ENCODE measurements at regions not wholly inside any gene's neighbourhood (a gene's known extent, or its start where the extent isn't known, plus 50 kb on each side); places are given as distances from the start of the nearest gene placed in this dataset.
"Not testable (repeated sequence)": the region's sequence is repeated elsewhere in the genome, so short reads cannot be mapped to it uniquely, and the experiment has no call there.

GRCh38 chr18:47654988-47655387, 275.5 kb downstream of the SMAD2 start:
- Histone ChIP-seq H3K4me1 (no peaks in the 10 kb centered on the region), H3K36me3 (no peaks in the 10 kb centered on the region), H3K27me3 (no peaks in the 10 kb centered on the region), H3K9me3 (no peaks in the 10 kb centered on the region), H3K4me3 (ENCODE audit: low read depth, low read length) (no peak overlapping the region)
- no peak for DNase-seq
- TF ChIP-seq CTCF (IDR thresholded peaks at IDR 0.05; ENCODE audit: low read depth, low read length) = no peak

GRCh38 chr18:47644896-47645295, 285.6 kb downstream of the SMAD2 start:
- no peaks in the 10 kb centered on the region for H3K4me1 ChIP-seq
- H3K36me3 ChIP-seq = no peaks in the 10 kb centered on the region
- no peaks in the 10 kb centered on the region for H3K9me3 ChIP-seq
- TF ChIP-seq CTCF (IDR thresholded peaks at IDR 0.05; ENCODE audit: low read depth, low read length) = no peak
- no peaks in the 10 kb centered on the region for H3K27me3 ChIP-seq
- H3K4me3 ChIP-seq (ENCODE audit: low read depth, low read length) = no peak overlapping the region
- no peak for DNase-seq

GRCh38 chr18:47637551-47637950, 292.9 kb downstream of the SMAD2 start:
- H3K9me3 ChIP-seq; H3K4me3 ChIP-seq (ENCODE audit: low read depth, low read length); H3K36me3 ChIP-seq; DNase-seq; H3K4me1 ChIP-seq; H3K27me3 ChIP-seq: not testable (repeated sequence)

- DNase-seq = no peak
- TF ChIP-seq CTCF (IDR thresholded peaks at IDR 0.05; ENCODE audit: low read depth, low read length) = no peak
- no peaks in the 10 kb centered on the region for H3K4me1 ChIP-seq
- no peaks in the 10 kb centered on the region for H3K27me3 ChIP-seq
- H3K36me3 ChIP-seq = no peaks in the 10 kb centered on the region
- H3K4me3 ChIP-seq (ENCODE audit: low read depth, low read length) = no peak overlapping the region
- no peaks in the 10 kb centered on the region for H3K9me3 ChIP-seq
Measured at GRCh38 chr18:47635416-47635815, 295.0 kb downstream of the SMAD2 start.

- Histone ChIP-seq H3K27me3 (no peaks in the 10 kb centered on the region), H3K4me1 (no peaks in the 10 kb centered on the region), H3K4me3 (ENCODE audit: low read depth, low read length) (no peak overlapping the region), H3K9me3 (no peaks in the 10 kb centered on the region), H3K36me3 (no peaks in the 10 kb centered on the region)
- no peak for TF ChIP-seq CTCF (IDR thresholded peaks at IDR 0.05; ENCODE audit: low read depth, low read length)
- DNase-seq = no peak
Measured at GRCh38 chr18:47632970-47633635, 297.4 kb downstream of the SMAD2 start.

GRCh38 chr18:47628893-47629292, 301.6 kb downstream of the SMAD2 start:
- H3K4me3 ChIP-seq (ENCODE audit: low read depth, low read length) = no peak overlapping the region
- H3K27me3 ChIP-seq = no peaks in the 10 kb centered on the region
- no peak for DNase-seq
- no peaks in the 10 kb centered on the region for H3K4me1 ChIP-seq
- no peaks in the 10 kb centered on the region for H3K36me3 ChIP-seq
- TF ChIP-seq CTCF (IDR thresholded peaks at IDR 0.05; ENCODE audit: low read depth, low read length) = no peak
- H3K9me3 ChIP-seq = no peaks in the 10 kb centered on the region
